HEK293 (cell line): ENCODE measurements at regions not wholly inside any gene's neighbourhood (a gene's known extent, or its start where the extent isn't known, plus 50 kb on each side); places are given as distances from the start of the nearest gene placed in this dataset.

Experiments used
- CTCF ChIA-PET: fragments of 350-600 bp; formaldehyde crosslinking; extraction: SDS; loops from one replicate; lab custom pipeline; 2021; ENCODE audit warnings: antibody characterized with exemption; lab: Yijun Ruan, JAX
- POLR2A ChIA-PET: fragments of 300-600 bp; formaldehyde crosslinking; extraction: SDS; loops from one replicate; lab custom pipeline; 2020; ENCODE audit warnings: antibody characterized with exemption, inconsistent platforms; lab: Yijun Ruan, JAX
- H3K27ac ChIP-seq: fragments of 200-500 bp; sonication (Bioruptor generic); 2 replicates; pipeline ENCODE4 v1.5.1; 2014; ENCODE audit warnings: low read depth, low read length, control low read depth, inconsistent platforms; ENCODE audit errors: extremely low read depth
- H3K36me3 ChIP-seq, 2 experiments: fragments of 200-500 bp in 1 of 2; sonication (Bioruptor generic) in 1 of 2; 1 replicate in 1 of 2; 2 replicates in 1 of 2; pipeline ENCODE4 v1.5.1; 2014 to 2017; ENCODE audit warnings: inconsistent platforms in 2 of 2, low read length in 2 of 2; ENCODE audit not compliant: control insufficient read depth in 2 of 2, insufficient read depth in 1 of 2
- H3K4me1 ChIP-seq: fragments of 200-500 bp; sonication (Bioruptor generic); 2 replicates; pipeline ENCODE4 v1.5.1; 2014; ENCODE audit warnings: mild to moderate bottlenecking, low read length, inconsistent platforms; ENCODE audit not compliant: control insufficient read depth, insufficient read depth
- H3K4me3 ChIP-seq: 2 replicates; pipeline ENCODE4 v1.5.1; 2011; ENCODE audit warnings: low read depth, mild to moderate bottlenecking, control low read depth, low read length, moderate library complexity
- H3K9me3 ChIP-seq: fragments of 200-500 bp; sonication (Bioruptor generic); 2 replicates; pipeline ENCODE4 v1.5.1; 2014; ENCODE audit warnings: low read depth, low read length, inconsistent platforms; ENCODE audit not compliant: control insufficient read depth, insufficient read depth
- GLI2 ChIP-seq: fragments of 450-650 bp; formaldehyde crosslinking; IDR thresholded peaks from 2 replicates; pipeline ENCODE4; 2017; ENCODE audit warnings: missing biosample characterization, missing genetic modification characterization, low read depth, borderline replicate concordance
- IKZF3 ChIP-seq: fragments of 450-650 bp; IDR thresholded peaks from 2 replicates; pipeline ENCODE4 v1.5.0; 2018; ENCODE audit warnings: missing biosample characterization, mild to moderate bottlenecking, missing genetic modification characterization, moderate library complexity
- ZBTB1 ChIP-seq: fragments of 450-650 bp; formaldehyde crosslinking; IDR thresholded peaks from 2 replicates; pipeline ENCODE4 v1.5.1; 2016; ENCODE audit warnings: missing biosample characterization, missing genetic modification characterization
- ZFP37 ChIP-seq: fragments of 450-650 bp; formaldehyde crosslinking; IDR thresholded peaks from 2 replicates; pipeline ENCODE4 v1.5.1; 2016; ENCODE audit warnings: missing biosample characterization, missing genetic modification characterization
- ZNF138 ChIP-seq: fragments of 450-650 bp; formaldehyde crosslinking; IDR thresholded peaks from 2 replicates; pipeline ENCODE4 v1.5.1; 2016; ENCODE audit warnings: missing biosample characterization, missing genetic modification characterization, borderline replicate concordance
- ZNF140 ChIP-seq: fragments of 450-650 bp; formaldehyde crosslinking; IDR thresholded peaks from 2 replicates; pipeline ENCODE4 v1.5.1; 2016; ENCODE audit warnings: missing biosample characterization, missing genetic modification characterization
- ZNF202 ChIP-seq: fragments of 450-650 bp; formaldehyde crosslinking; IDR thresholded peaks from 2 replicates; pipeline ENCODE4 v1.5.1; 2016; ENCODE audit warnings: missing biosample characterization, missing genetic modification characterization, borderline replicate concordance
- ZNF266 ChIP-seq: fragments of 450-650 bp; formaldehyde crosslinking; IDR thresholded peaks from 2 replicates; pipeline ENCODE4 v1.5.1; 2016; ENCODE audit warnings: missing biosample characterization, missing genetic modification characterization, low read depth
- ZNF292 ChIP-seq: fragments of 450-650 bp; formaldehyde crosslinking; IDR thresholded peaks from 2 replicates; pipeline ENCODE4 v1.5.1; 2016; ENCODE audit warnings: low read depth, missing biosample characterization, missing genetic modification characterization, borderline replicate concordance
- ZNF302 ChIP-seq: fragments of 450-650 bp; formaldehyde crosslinking; IDR thresholded peaks from 2 replicates; pipeline ENCODE4 v1.5.1; 2016; ENCODE audit warnings: missing biosample characterization, missing genetic modification characterization, low read depth
- ZNF354C ChIP-seq: fragments of 450-650 bp; formaldehyde crosslinking; IDR thresholded peaks from 2 replicates; pipeline ENCODE4 v1.5.1; 2016; ENCODE audit warnings: missing biosample characterization, missing genetic modification characterization, low read depth, borderline replicate concordance
- ZNF37A ChIP-seq: fragments of 450-650 bp; IDR thresholded peaks from 2 replicates; pipeline ENCODE4 v1.5.1; 2018; ENCODE audit warnings: missing biosample characterization, missing genetic modification characterization
- ZNF404 ChIP-seq: fragments of 450-650 bp; formaldehyde crosslinking; IDR thresholded peaks from 2 replicates; pipeline ENCODE4 v1.5.1; 2017; ENCODE audit warnings: missing biosample characterization, missing genetic modification characterization
- ZNF433 ChIP-seq: fragments of 450-650 bp; formaldehyde crosslinking; IDR thresholded peaks from 2 replicates; pipeline ENCODE4 v1.5.1; 2016; ENCODE audit warnings: missing biosample characterization, missing genetic modification characterization, low read depth
- ZNF514 ChIP-seq: fragments of 450-650 bp; formaldehyde crosslinking; IDR thresholded peaks from 2 replicates; pipeline ENCODE4 v1.5.1; 2016; ENCODE audit warnings: missing biosample characterization, missing genetic modification characterization
- ZNF529 ChIP-seq: fragments of 450-650 bp; formaldehyde crosslinking; IDR thresholded peaks from 2 replicates; pipeline ENCODE4 v1.5.1; 2017; ENCODE audit warnings: missing genetic modification characterization, missing biosample characterization; ENCODE audit not compliant: insufficient replicate concordance
- ZNF670 ChIP-seq: fragments of 450-650 bp; formaldehyde crosslinking; IDR thresholded peaks from 2 replicates; pipeline ENCODE4 v1.5.1; 2016; ENCODE audit warnings: missing biosample characterization, missing genetic modification characterization, low read depth
- ZNF747 ChIP-seq: fragments of 450-650 bp; formaldehyde crosslinking; IDR thresholded peaks from 2 replicates; pipeline ENCODE4 v1.5.1; 2016; ENCODE audit warnings: missing biosample characterization, missing genetic modification characterization
- ZNF791 ChIP-seq: fragments of 450-650 bp; formaldehyde crosslinking; IDR thresholded peaks from 2 replicates; pipeline ENCODE4 v1.5.1; 2016; ENCODE audit warnings: missing biosample characterization, missing genetic modification characterization
- TF ChIP-seq, protein P1 (sequence below): fragments of 450-650 bp; formaldehyde crosslinking; IDR thresholded peaks from 2 replicates; pipeline ENCODE4 v1.5.1; 2017; ENCODE audit warnings: missing biosample characterization, missing genetic modification characterization
- TF ChIP-seq, protein P2 (sequence below): fragments of 450-650 bp; formaldehyde crosslinking; IDR thresholded peaks from 2 replicates; pipeline ENCODE4 v1.5.1; 2016; ENCODE audit warnings: missing biosample characterization, missing genetic modification characterization, borderline replicate concordance

DNA sequence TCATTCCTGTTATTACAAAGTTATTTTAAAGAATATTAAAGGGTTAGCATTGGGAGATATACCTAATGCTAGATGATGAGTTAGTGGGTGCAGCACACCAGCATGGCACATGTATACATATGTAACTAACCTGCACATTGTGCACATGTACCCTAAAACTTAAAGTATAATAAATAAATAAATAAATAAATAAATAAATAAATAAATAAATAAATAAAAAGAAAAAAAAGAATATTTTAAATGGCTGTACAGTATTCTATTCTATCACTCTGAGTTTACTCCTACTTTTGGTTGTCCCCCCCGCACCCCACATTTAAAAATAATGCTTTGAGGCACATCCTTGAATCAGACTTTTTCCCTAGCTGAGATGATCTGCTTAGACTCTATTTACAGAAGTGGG, 218.6 kb downstream of the MSX2 start (continued):
- TF ChIP-seq ZNF514 (tag by site-specific recombination) (0 out of 2 replicates have a peak, but pooled peaks have one; percentile 66), ZNF433 (peak; percentile 90), ZNF202 (tag by site-specific recombination) (peak; percentile 84; the same call in 1 of the 2 replicates), ZBTB1 (tag by site-specific recombination) (0 out of 2 replicates have a peak, but pooled peaks have one; percentile 78), ZNF292 (0 out of 2 replicates have a peak, but pooled peaks have one; percentile 51), ZNF529 (tag by site-specific recombination) (peak; percentile 11), ZNF404 (tag by site-specific recombination) (0 out of 2 replicates have a peak, but pooled peaks have one; percentile 55), ZNF266 (peak; percentile 88), ZNF354C (tag by site-specific recombination) (0 out of 2 replicates have a peak, but pooled peaks have one; percentile 29), GLI2 (tag by site-specific recombination) (peak; percentile 47; the same call in 1 of the 2 replicates), ZNF791 (tag by site-specific recombination) (peak; percentile 74), ZNF140 (tag by site-specific recombination) (peak; percentile 89; the same call in 1 of the 2 replicates), ZNF138 (tag by site-specific recombination) (peak; percentile 67; the same call in 1 of the 2 replicates)

GRCh38 chr5:174937201-174938123, 213.1 kb downstream of the MSX2 start:
- CTCF ChIA-PET = interaction anchor here (1.2 to 2.9 kb wide), 10 partner anchors 14 to 892 kb away, joined by 3 to 29 read pairs (median 5); partner anchors contain the start of gene NSG2
- POLR2A ChIA-PET = no interaction called here

More at GRCh38 chr5:174937201-174938123, 213.1 kb downstream of the MSX2 start:
- Histone ChIP-seq H3K9me3 (no peaks in the 10 kb centered on the region), H3K4me3 (no peak overlapping the region), H3K27ac (no peak overlapping the region), H3K4me1 (no peaks in the 10 kb centered on the region), H3K36me3 (no peaks in the 10 kb centered on the region)
- TF ChIP-seq ZNF302 (tag by site-specific recombination) = no peak
- TF ChIP-seq, protein P1, sequence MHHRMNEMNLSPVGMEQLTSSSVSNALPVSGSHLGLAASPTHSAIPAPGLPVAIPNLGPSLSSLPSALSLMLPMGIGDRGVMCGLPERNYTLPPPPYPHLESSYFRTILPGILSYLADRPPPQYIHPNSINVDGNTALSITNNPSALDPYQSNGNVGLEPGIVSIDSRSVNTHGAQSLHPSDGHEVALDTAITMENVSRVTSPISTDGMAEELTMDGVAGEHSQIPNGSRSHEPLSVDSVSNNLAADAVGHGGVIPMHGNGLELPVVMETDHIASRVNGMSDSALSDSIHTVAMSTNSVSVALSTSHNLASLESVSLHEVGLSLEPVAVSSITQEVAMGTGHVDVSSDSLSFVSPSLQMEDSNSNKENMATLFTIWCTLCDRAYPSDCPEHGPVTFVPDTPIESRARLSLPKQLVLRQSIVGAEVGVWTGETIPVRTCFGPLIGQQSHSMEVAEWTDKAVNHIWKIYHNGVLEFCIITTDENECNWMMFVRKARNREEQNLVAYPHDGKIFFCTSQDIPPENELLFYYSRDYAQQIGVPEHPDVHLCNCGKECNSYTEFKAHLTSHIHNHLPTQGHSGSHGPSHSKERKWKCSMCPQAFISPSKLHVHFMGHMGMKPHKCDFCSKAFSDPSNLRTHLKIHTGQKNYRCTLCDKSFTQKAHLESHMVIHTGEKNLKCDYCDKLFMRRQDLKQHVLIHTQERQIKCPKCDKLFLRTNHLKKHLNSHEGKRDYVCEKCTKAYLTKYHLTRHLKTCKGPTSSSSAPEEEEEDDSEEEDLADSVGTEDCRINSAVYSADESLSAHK = no peak
- TF ChIP-seq ZNF37A = no peak
- TF ChIP-seq IKZF3 (tag by site-specific recombination) = no peak
- TF ChIP-seq ZFP37 (tag by site-specific recombination) = no peak
- TF ChIP-seq, protein P2, sequence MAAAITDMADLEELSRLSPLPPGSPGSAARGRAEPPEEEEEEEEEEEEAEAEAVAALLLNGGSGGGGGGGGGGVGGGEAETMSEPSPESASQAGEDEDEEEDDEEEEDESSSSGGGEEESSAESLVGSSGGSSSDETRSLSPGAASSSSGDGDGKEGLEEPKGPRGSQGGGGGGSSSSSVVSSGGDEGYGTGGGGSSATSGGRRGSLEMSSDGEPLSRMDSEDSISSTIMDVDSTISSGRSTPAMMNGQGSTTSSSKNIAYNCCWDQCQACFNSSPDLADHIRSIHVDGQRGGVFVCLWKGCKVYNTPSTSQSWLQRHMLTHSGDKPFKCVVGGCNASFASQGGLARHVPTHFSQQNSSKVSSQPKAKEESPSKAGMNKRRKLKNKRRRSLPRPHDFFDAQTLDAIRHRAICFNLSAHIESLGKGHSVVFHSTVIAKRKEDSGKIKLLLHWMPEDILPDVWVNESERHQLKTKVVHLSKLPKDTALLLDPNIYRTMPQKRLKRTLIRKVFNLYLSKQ (tag by site-specific recombination) = no peak
- no peak for TF ChIP-seq ZNF747 (tag by site-specific recombination)
- no peak for TF ChIP-seq ZNF670 (tag by site-specific recombination)
